HG02981 (cell line): ENCODE measurements at regions not wholly inside any gene's neighbourhood (a gene's known extent, or its start where the extent isn't known, plus 50 kb on each side); places are given as distances from the start of the nearest gene placed in this dataset.
"Not testable (repeated sequence)": the region's sequence is repeated elsewhere in the genome, so short reads cannot be mapped to it uniquely, and the experiment has no call there.

Experiments used
- ATAC-seq: cut with Tn5 transposase; IDR thresholded peaks from one replicate; pipeline ENCODE4 v1.9.1; 2021; ENCODE audit warnings: mild to moderate bottlenecking, moderate library complexity; ENCODE audit not compliant: unreplicated experiment

- ATAC-seq, result no peak
Observed at GRCh38 chr14:66242001-66242400, 244.2 kb upstream of the CCDC196 start.

- no peak for ATAC-seq
Observed at GRCh38 chr14:66244834-66245233, 241.3 kb upstream of the CCDC196 start.

GRCh38 chr14:66247662-66248193, 238.4 kb upstream of the CCDC196 start:
- no peak for ATAC-seq

GRCh38 chr14:66248256-66248655, 237.9 kb upstream of the CCDC196 start:
- no peak for ATAC-seq

GRCh38 chr14:66249544-66249943, 236.6 kb upstream of the CCDC196 start:
- no peak for ATAC-seq

- ATAC-seq, result no peak
Observed at GRCh38 chr14:66254038-66254437, 232.1 kb upstream of the CCDC196 start.

- no peak for ATAC-seq
Observed at GRCh38 chr14:66268802-66269334, 217.3 kb upstream of the CCDC196 start.

- ATAC-seq, result no peak
Observed at GRCh38 chr14:66272221-66272620, 213.9 kb upstream of the CCDC196 start.

- no peak for ATAC-seq
Observed at GRCh38 chr14:66273261-66273832, 212.8 kb upstream of the CCDC196 start.

GRCh38 chr14:66278418-66278817, 207.8 kb upstream of the CCDC196 start:
- not testable (repeated sequence) for ATAC-seq

- ATAC-seq, result no peak
Observed at GRCh38 chr14:66281036-66281776, 205.0 kb upstream of the CCDC196 start.

- ATAC-seq, result no peak
Observed at GRCh38 chr14:66284346-66284745, 201.8 kb upstream of the CCDC196 start.

- ATAC-seq, result no peak
Observed at GRCh38 chr14:66288511-66288910, 197.7 kb upstream of the CCDC196 start.

GRCh38 chr14:66291756-66292155, 194.4 kb upstream of the CCDC196 start:
- no peak for ATAC-seq

GRCh38 chr14:66293533-66294105, 192.6 kb upstream of the CCDC196 start:
- no peak for ATAC-seq

- ATAC-seq, result no peak
Observed at GRCh38 chr14:66295386-66295785, 190.8 kb upstream of the CCDC196 start.

GRCh38 chr14:66300886-66301285, 185.3 kb upstream of the CCDC196 start:
- no peak for ATAC-seq

- ATAC-seq, result no peak
Observed at GRCh38 chr14:66306101-66306500, 180.1 kb upstream of the CCDC196 start.

GRCh38 chr14:66311058-66311457, 175.1 kb upstream of the CCDC196 start:
- ATAC-seq, result no peak

GRCh38 chr14:66311990-66312389, 174.2 kb upstream of the CCDC196 start:
- ATAC-seq, result no peak

GRCh38 chr14:66312451-66312850, 173.7 kb upstream of the CCDC196 start:
- no peak for ATAC-seq

GRCh38 chr14:66315098-66315497, 171.1 kb upstream of the CCDC196 start:
- no peak for ATAC-seq
